SU-DHL-6 (cell line): ENCODE measurements at regions not wholly inside any gene's neighbourhood (a gene's known extent, or its start where the extent isn't known, plus 50 kb on each side); places are given as distances from the start of the nearest gene placed in this dataset.

Experiments
- H2AFZ ChIP-seq: fragments of 200-600 bp; sonication (generic); 2 replicates; pipeline ENCODE4 v1.6.1; 2014; ENCODE audit warnings: low read depth, mild to moderate bottlenecking, moderate library complexity, mixed read lengths, antibody characterized with exemption, low read length; ENCODE audit not compliant: severe bottlenecking
- H3F3A ChIP-seq: fragments of 200-600 bp; shearing (Covaris generic); 2 replicates; pipeline ENCODE4 v1.6.0; 2016; ENCODE audit warnings: antibody characterized with exemption, mild to moderate bottlenecking; ENCODE audit not compliant: insufficient read depth
- H3K27ac ChIP-seq: fragments of 200-600 bp; sonication (generic); 2 replicates; pipeline ENCODE4 v1.5.1; 2016; ENCODE audit warnings: low read depth, mild to moderate bottlenecking, low read length, moderate library complexity, mixed read lengths
- H3K27me3 ChIP-seq: fragments of 200-600 bp; sonication (generic), shearing (Covaris generic); 2 replicates; pipeline ENCODE4 v1.6.0; 2014; ENCODE audit warnings: mild to moderate bottlenecking, low read length
- H3K36me3 ChIP-seq: fragments of 200-600 bp; sonication (generic); 2 replicates; pipeline ENCODE4 v1.6.1; 2014; ENCODE audit warnings: mild to moderate bottlenecking, low read length, mixed read lengths
- H3K4me2 ChIP-seq: fragments of 300-600, 200-600 bp; shearing (Covaris generic), sonication (generic); 2 replicates; pipeline ENCODE4 v1.6.0; 2014; ENCODE audit warnings: low read length, low read depth, mild to moderate bottlenecking; ENCODE audit not compliant: poor library complexity, severe bottlenecking
- H3K4me3 ChIP-seq: fragments of 200-600 bp; sonication (generic); 2 replicates; pipeline ENCODE4 v1.5.1; 2014; ENCODE audit warnings: antibody characterized with exemption, low read length, mild to moderate bottlenecking, mixed read lengths; ENCODE audit not compliant: insufficient read depth, poor library complexity, severe bottlenecking
- H3K79me2 ChIP-seq: fragments of 200-600 bp; sonication (generic); 2 replicates; pipeline ENCODE4 v1.6.1; 2014; ENCODE audit warnings: mild to moderate bottlenecking, low read length, moderate library complexity; ENCODE audit not compliant: insufficient read depth
- H3K9ac ChIP-seq: fragments of 200-600 bp; sonication (generic); 2 replicates; pipeline ENCODE4 v1.7.0; 2014; ENCODE audit warnings: mild to moderate bottlenecking, low read length
- H3K9me2 ChIP-seq: fragments of 200-600 bp; sonication (generic); replicated peaks from 2 replicates; pipeline ENCODE4 v1.6.1; 2014; ENCODE audit warnings: low read length; ENCODE audit not compliant: insufficient read depth
- H3K9me3 ChIP-seq: fragments of 200-600 bp; sonication (generic); 2 replicates; pipeline ENCODE4 v1.6.1; 2014; ENCODE audit warnings: low read length, mixed read lengths; ENCODE audit not compliant: insufficient read depth
- H4K20me1 ChIP-seq: fragments of 200-600 bp; sonication (generic); 2 replicates; pipeline ENCODE4 v1.6.1; 2014; ENCODE audit warnings: low read depth, mild to moderate bottlenecking, antibody characterized with exemption, low read length, moderate library complexity, mixed read lengths
- CTCF ChIP-seq: fragments of 200-600 bp; sonication (generic); IDR thresholded peaks from one replicate; pipeline ENCODE4 v1.5.1; 2017; ENCODE audit warnings: antibody characterized with exemption, mild to moderate bottlenecking, low read length, moderate library complexity; ENCODE audit not compliant: insufficient read depth, poor library complexity, severe bottlenecking
- EZH2phosphoT487 ChIP-seq: fragments of 200-600 bp; sonication (generic), shearing (Covaris generic); conservative IDR thresholded peaks from 2 replicates; pipeline ENCODE4 v1.6.1; 2018; ENCODE audit warnings: mild to moderate bottlenecking, antibody characterized with exemption, low read length, moderate library complexity, mixed read lengths

- H2AFZ ChIP-seq = no peak overlapping the region
- H3K9ac ChIP-seq = no peak overlapping the region
- TF ChIP-seq CTCF = no peak
- TF ChIP-seq EZH2phosphoT487 = no peak
- no peaks in the 10 kb centered on the region for H3K36me3 ChIP-seq
- H3K9me2 ChIP-seq = no peaks in the 10 kb centered on the region
- H3K27me3 ChIP-seq = no peaks in the 10 kb centered on the region
- no peaks in the 10 kb centered on the region for H3K79me2 ChIP-seq
- no peaks in the 10 kb centered on the region for H3K9me3 ChIP-seq
- no peak overlapping the region for H3K27ac ChIP-seq
- no peaks in the 10 kb centered on the region for H3F3A ChIP-seq
- no peak overlapping the region for H3K4me3 ChIP-seq
- H3K4me2 ChIP-seq = no peak overlapping the region
- no peaks in the 10 kb centered on the region for H4K20me1 ChIP-seq
Observed at GRCh38 chr2:234711308-234711707, 214.4 kb upstream of the ARL4C start.

GRCh38 chr2:234710587-234710986 lies 213.7 kb upstream of the ARL4C start:
- Histone ChIP-seq H3K79me2 (no peaks in the 10 kb centered on the region), H3F3A (no peaks in the 10 kb centered on the region), H2AFZ (no peak overlapping the region), H3K4me3 (no peak overlapping the region), H3K9me2 (no peaks in the 10 kb centered on the region), H4K20me1 (no peaks in the 10 kb centered on the region), H3K9ac (no peak overlapping the region), H3K36me3 (no peaks in the 10 kb centered on the region), H3K4me2 (no peak overlapping the region), H3K27me3 (no peaks in the 10 kb centered on the region), H3K9me3 (no peaks in the 10 kb centered on the region), H3K27ac (no peak overlapping the region)
- TF ChIP-seq EZH2phosphoT487 (no peak), CTCF (no peak)

GRCh38 chr2:234710066-234710465 lies 213.2 kb upstream of the ARL4C start:
- no peaks in the 10 kb centered on the region for H3K27me3 ChIP-seq
- no peaks in the 10 kb centered on the region for H3K9me3 ChIP-seq
- TF ChIP-seq CTCF = no peak
- no peak for TF ChIP-seq EZH2phosphoT487
- H3F3A ChIP-seq = no peaks in the 10 kb centered on the region
- H3K9ac ChIP-seq = no peak overlapping the region
- H3K36me3 ChIP-seq = no peaks in the 10 kb centered on the region
- no peak overlapping the region for H3K4me3 ChIP-seq
- no peak overlapping the region for H2AFZ ChIP-seq
- no peak overlapping the region for H3K4me2 ChIP-seq
- H3K79me2 ChIP-seq = no peaks in the 10 kb centered on the region
- H3K27ac ChIP-seq = no peak overlapping the region
- H3K9me2 ChIP-seq = no peaks in the 10 kb centered on the region
- H4K20me1 ChIP-seq = no peaks in the 10 kb centered on the region

- TF ChIP-seq EZH2phosphoT487 = no peak
- TF ChIP-seq CTCF = no peak
- Histone ChIP-seq H3K9ac (no peak overlapping the region), H3K9me2 (no peaks in the 10 kb centered on the region), H3K4me2 (no peak overlapping the region), H3K27ac (no peak overlapping the region), H2AFZ (no peak overlapping the region), H3K27me3 (no peaks in the 10 kb centered on the region), H3F3A (no peaks in the 10 kb centered on the region), H3K36me3 (no peaks in the 10 kb centered on the region), H3K9me3 (no peaks in the 10 kb centered on the region), H3K79me2 (no peaks in the 10 kb centered on the region), H3K4me3 (no peak overlapping the region), H4K20me1 (no peaks in the 10 kb centered on the region)
Observed at GRCh38 chr2:234708717-234709116, 211.8 kb upstream of the ARL4C start.
